ENCODE measurements at regions not wholly inside any gene's neighbourhood (a gene's known extent, or its start where the extent isn't known, plus 50 kb on each side); places are given as distances from the start of the nearest gene placed in this dataset.

DNA sequence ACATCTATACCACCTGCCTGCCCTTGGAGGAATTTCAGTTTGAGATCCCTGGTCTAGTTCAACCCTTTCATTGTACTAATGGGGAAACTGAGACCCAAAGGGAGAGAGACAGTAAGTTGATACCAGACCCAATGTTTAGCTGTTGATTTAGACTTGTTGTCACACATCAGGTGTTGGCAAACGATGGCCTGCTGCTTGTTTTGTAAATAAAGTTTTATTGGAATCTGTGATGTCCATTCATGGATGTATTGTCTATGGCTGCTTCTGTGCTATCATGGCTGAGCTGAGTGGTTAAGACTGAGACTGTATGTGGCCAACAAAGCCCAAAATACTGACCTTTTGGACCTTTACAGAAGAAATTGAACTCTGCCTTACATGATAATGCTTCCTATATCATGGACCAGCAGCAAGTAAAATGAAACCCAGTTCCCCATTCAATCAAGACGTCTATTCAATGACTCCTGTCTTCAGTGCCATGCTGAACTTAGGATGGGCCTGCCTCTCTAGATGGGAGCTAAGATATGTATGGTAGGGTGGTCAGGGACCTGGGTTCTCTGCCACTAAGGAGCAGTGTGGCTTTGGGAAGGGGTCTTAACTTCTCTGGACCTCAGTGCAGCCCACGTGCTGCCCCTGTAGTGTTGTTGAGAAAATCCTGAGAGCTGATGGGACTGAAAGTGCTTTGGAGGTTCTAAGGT is 111.0 kb downstream of the IRX5 start:
- TF ChIP-seq CTCF (IDR thresholded peaks at IDR 0.05) (no peak), EZH2 (IDR thresholded peaks at IDR 0.05; ENCODE audit: borderline replicate concordance, insufficient read depth, low read depth, low read length, poor library complexity, severe bottlenecking) (no peak)
